ENCODE measurements at regions not wholly inside any gene's neighbourhood (a gene's known extent, or its start where the extent isn't known, plus 50 kb on each side); places are given as distances from the start of the nearest gene placed in this dataset.
A peak's percentile ranks its signal among the peaks of the same experiment; 100 is the strongest.
"Not testable (repeated sequence)": the region's sequence is repeated elsewhere in the genome, so short reads cannot be mapped to it uniquely, and the experiment has no call there.

DNA sequence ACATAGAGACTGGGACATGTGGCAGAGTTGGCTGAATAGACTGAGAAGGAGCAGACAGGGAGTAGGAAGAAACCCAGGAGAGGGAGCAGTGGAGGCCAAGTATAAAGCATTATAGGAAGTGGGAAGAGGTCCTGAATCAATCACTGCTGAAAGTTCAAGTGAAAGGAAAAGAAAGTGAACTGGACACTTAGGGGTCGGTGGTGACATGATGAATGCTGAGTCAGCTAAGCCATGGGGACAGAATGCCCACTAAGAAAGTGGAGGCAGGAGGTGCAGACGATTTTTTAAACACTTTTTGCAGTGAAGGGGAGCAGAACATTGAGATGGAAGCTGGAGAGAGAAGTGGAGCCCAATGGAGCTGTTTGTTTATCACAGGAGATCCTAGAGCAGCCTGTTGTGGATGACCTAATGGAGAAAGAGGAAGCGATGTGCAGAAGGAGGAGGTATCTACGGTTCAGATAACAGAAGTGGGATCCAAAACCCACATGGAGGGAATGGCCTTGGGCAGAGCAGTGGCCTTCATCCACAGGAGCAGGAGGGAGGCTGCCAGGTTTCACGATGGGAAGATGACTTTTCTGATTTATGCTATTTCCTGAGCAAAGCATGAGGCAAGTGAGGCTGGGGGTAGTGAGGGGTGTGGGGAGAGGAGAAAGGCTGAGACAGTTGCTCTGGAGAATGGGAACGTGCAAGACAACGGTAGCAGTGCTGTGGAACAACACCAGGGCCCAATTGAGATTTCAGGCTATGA lies 208.2 kb downstream of the RPLP1 start:
- DNase-seq, result no peak

GRCh38 chr15:69661446-69661845 lies 208.8 kb downstream of the RPLP1 start:
- no peak for DNase-seq

GRCh38 chr15:69661871-69662644 lies 209.4 kb downstream of the RPLP1 start:
- DNase-seq, result no peak

DNA sequence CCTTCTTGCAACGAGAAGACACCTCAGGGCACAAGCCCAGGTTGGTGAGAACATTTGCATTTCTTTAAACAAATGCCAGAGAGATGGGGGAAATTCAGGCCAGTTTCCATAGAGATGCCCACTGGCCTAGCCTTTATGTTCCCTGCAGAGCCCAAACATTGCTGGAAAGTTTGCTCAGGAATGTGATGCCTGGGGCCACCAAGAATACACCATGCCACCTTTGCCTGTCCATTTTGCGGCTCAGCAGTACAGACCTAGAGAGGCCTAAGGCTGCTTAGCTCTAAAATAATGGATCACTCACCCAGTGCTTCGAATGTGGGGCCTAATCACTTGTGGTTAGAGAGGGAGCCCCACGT lies 210.0 kb downstream of the RPLP1 start:
- no peak for DNase-seq

GRCh38 chr15:69663441-69663840 lies 210.8 kb downstream of the RPLP1 start:
- no peak for DNase-seq

DNA sequence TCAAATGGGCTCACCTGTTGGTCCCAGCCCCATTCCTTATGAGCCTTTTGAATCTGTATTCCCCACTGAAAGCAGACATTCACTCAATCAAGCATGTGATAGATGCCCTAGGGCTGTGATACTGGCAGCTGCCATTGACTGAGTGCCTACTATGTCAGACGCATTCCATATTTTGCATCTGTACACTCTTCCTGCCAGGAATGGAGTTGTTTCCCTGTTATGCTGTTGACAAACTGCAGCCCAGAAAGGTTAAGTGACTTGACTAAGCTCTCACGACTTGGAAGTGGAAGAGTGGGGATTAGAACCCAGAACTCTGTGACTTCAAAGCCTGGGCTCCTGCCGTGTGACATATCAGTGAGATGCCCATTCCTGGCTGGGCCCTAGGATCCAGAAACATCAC lies 211.4 kb downstream of the RPLP1 start:
- DNase-seq, result no peak

GRCh38 chr15:69664572-69665571 lies 212.3 kb downstream of the RPLP1 start:
- no peak for DNase-seq

- DNase-seq, result no peak
Measured at GRCh38 chr15:69665641-69666111, 213.1 kb downstream of the RPLP1 start.

GRCh38 chr15:69666441-69666882 lies 213.8 kb downstream of the RPLP1 start:
- DNase-seq, result no peak

DNA sequence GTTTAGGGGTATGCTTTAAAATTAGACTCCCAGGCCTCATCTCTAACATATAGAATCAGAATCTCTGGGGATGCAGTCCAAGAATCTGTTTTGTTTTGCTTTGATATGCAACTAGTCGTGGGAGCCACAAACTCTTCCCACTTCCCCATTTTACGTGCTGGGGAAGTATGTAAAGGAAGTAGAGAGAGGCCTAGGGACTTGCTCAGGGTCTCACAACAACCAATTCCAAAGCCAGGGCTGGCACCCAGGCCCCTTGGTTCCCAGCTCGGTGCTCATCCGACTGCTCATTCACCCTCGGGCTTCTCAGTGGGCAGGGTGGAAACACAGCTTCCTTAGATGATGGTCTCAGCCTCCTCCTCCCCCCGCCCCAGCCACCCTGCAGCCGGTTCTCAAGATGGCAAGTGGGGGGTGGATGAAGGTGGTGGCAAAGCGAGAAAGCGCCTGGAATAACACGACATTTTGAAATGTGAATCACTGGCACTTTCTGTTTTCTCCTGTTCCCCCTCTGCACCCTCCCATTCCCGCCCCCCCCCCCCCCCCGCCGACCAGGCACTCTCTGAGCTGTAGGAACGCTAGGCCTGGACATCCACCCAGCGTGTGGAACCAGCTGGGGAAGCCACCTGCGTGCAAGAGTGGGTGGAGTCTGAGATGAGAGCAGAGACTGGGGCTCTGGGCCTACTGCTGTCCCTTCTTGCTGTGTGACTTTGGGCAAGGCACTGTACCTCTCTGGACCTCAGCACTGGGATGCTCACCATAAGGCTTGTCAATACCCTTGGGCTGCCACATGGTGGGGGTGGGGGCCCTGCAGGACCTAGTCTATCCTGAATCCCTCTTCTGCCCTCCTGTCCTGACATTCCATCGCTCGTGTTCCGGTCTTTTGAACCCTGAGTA lies 214.5 kb downstream of the RPLP1 start:
- DNase-seq, result no peak

- peak; percentile 87 for DNase-seq
Measured at GRCh38 chr15:69668039-69668705, 215.6 kb downstream of the RPLP1 start.

DNA sequence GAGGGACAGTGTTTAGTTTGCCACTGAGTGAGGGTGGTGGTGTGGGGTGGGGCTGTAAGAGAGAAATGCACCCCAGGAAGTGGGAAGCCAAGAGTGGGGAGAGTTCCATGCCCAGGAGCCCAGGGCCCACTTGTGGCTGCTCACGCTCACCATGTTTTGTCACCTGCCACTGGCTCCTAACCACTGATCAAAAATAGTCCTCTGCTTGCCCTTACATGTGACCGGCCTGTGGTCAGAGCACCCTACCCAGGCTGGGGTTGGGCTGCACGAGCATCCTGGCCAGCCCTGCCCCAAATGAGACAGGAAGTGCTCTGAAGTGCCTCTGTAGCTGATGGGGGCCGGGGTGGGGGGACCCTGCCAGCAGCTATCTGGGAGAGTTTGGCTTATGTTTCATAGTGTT lies 216.3 kb downstream of the RPLP1 start:
- no peak for DNase-seq

DNA sequence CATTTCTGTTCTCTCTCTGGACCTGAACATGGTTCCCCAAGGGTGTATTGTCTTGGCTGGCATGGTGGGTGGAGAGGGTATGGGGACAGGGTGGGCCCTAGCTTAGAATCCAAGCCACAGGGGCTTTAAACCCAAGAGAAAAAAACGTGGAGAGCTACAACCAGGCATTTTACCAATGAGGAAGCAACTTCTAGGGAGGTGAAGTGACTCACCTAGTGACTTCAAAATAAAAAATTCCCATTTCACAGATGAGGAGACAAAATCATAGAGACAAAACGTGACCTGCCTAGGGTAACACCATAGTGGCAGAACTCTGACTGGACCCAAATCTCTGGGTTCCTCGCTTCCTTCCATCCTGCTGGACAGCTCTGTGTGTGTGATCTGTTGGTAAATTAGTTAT lies 216.8 kb downstream of the RPLP1 start:
- no peak for DNase-seq

- DNase-seq, result peak; percentile 22
Measured at GRCh38 chr15:69673291-69673881, 220.8 kb downstream of the RPLP1 start.

GRCh38 chr15:69675731-69676130 lies 223.1 kb downstream of the RPLP1 start:
- no peak for DNase-seq

- DNase-seq, result no peak
Measured at GRCh38 chr15:69677403-69677802, 224.8 kb downstream of the RPLP1 start.

- no peak for DNase-seq
Measured at GRCh38 chr15:69679623-69680228, 227.1 kb downstream of the RPLP1 start.

GRCh38 chr15:69684823-69685222 lies 232.2 kb downstream of the RPLP1 start:
- not testable (repeated sequence) for DNase-seq

DNA sequence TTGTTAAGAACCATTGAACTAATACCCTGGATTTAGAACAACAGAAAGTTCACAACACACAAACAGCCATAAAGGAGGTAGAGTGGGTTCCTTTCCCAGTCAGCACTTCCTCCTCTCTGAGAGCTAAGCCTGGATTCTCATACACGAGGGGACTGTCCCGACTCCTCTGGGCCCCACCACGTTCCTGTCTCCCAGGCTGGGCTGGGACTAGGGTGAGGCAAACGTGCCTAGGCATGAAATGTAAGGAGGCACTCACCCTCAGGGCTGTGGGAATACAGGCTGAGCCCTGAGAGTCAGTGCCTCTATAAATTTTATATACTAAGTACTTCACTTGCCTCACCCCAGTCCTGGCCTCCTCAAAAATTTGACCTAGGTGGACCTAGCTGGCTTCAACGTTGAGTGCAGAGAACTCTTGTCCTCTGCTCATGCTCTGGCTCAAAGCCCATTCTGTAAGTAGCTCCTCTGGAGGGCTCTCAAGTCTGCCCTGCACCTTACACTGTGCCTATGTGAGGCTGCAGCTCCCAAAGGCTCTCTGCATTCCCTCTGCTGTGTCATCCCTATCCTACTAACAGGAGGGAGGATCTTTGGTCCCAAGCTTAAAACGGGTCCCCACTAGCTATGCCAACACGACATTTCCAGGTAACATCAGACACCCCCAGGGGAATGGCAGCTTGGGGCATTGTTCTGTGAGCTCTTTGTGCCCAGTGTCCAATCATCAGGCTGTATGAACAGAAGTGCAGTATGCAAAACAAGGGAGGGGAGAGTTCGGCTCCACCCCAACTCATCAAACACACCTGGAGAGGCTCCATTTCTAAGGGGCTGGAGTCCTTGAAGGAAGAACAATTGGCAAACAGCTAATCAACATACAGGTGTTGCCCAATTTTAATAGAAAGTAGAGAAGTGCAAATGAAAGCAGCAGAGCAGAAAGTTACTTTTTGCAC lies 233.2 kb downstream of the RPLP1 start:
- DNase-seq, result no peak

All from NCI-H524 treated with DMSO at 0.1 percent for 48 hours (cell line).